DND-41 (cell line): ENCODE measurements at regions not wholly inside any gene's neighbourhood (a gene's known extent, or its start where the extent isn't known, plus 50 kb on each side); places are given as distances from the start of the nearest gene placed in this dataset.

Experiments
- ATAC-seq: fragments of 200-7000 bp; cut with Tn5 transposase; 3 replicates; pipeline ENCODE4 v1.9.1; 2021; ENCODE audit warnings: low read depth; ENCODE audit not compliant: insufficient read depth
- DNase-seq: peaks from one replicate; pipeline ENCODE4 v3.0.0-alpha.2; 2020
- H2AFZ ChIP-seq: 2 replicates; pipeline ENCODE4 v1.6.0; 2012; ENCODE audit warnings: low read depth, low read length
- H3K27ac ChIP-seq: 2 replicates; pipeline ENCODE4 v1.5.1; 2012; ENCODE audit warnings: low read length, inconsistent platforms
- H3K27me3 ChIP-seq: fragments of 200-600 bp; sonication (generic); 2 replicates; pipeline ENCODE4 v1.6.0; 2012; ENCODE audit warnings: low read length, mild to moderate bottlenecking, inconsistent platforms; ENCODE audit not compliant: insufficient read depth, poor library complexity
- H3K36me3 ChIP-seq: 2 replicates; pipeline ENCODE4 v1.5.1; 2012; ENCODE audit warnings: low read length, inconsistent platforms; ENCODE audit not compliant: insufficient read depth
- H3K4me1 ChIP-seq: 2 replicates; pipeline ENCODE4 v1.5.1; 2012; ENCODE audit warnings: mild to moderate bottlenecking, low read length; ENCODE audit not compliant: insufficient read depth
- H3K4me2 ChIP-seq: 2 replicates; pipeline ENCODE4 v1.6.0; 2012; ENCODE audit warnings: mild to moderate bottlenecking, moderate library complexity, low read length, inconsistent platforms; ENCODE audit not compliant: insufficient read depth
- H3K4me3 ChIP-seq, 2 experiments: fragments of 200-600 bp in 1 of 2; shearing (Covaris generic) in 1 of 2; 2 replicates each; pipeline ENCODE4 v1.5.1; 2012 to 2016; ENCODE audit warnings: inconsistent platforms in 2 of 2, low read length in 2 of 2, mild to moderate bottlenecking in 2 of 2, low read depth in 1 of 2, moderate library complexity in 1 of 2
- H3K79me2 ChIP-seq: 2 replicates; pipeline ENCODE4 v1.6.0; 2012; ENCODE audit warnings: low read length, inconsistent platforms; ENCODE audit not compliant: insufficient read depth
- H3K9ac ChIP-seq: 2 replicates; pipeline ENCODE4 v1.6.0; 2012; ENCODE audit warnings: low read depth, mild to moderate bottlenecking, inconsistent platforms, low read length, moderate library complexity
- H3K9me3 ChIP-seq: 2 replicates; pipeline ENCODE4 v1.5.1; 2012; ENCODE audit warnings: low read length, moderate library complexity, mild to moderate bottlenecking, inconsistent platforms; ENCODE audit not compliant: insufficient read depth, severe bottlenecking
- H4K20me1 ChIP-seq: 2 replicates; pipeline ENCODE4 v1.6.0; 2012; ENCODE audit warnings: low read length; ENCODE audit not compliant: insufficient read depth
- EZH2 ChIP-seq: IDR thresholded peaks from 3 replicates; pipeline ENCODE4 v1.6.1; 2012; ENCODE audit warnings: borderline replicate concordance, low read depth, mild to moderate bottlenecking, moderate library complexity, low read length, inconsistent platforms; ENCODE audit not compliant: severe bottlenecking
- TF ChIP-seq, protein P1 (sequence below): IDR thresholded peaks from 2 replicates; pipeline ENCODE4 v1.5.1; 2012; ENCODE audit warnings: borderline replicate concordance, low read length, moderate library complexity, mild to moderate bottlenecking; ENCODE audit not compliant: poor library complexity, severe bottlenecking; ENCODE audit errors: extremely low read depth

GRCh38 chr5:3709717-3710348 lies 114.2 kb downstream of the IRX1 start:
- H3K4me3 ChIP-seq: no peak overlapping the region
- H3K79me2 ChIP-seq: no peaks in the 10 kb centered on the region
- H3K36me3 ChIP-seq: no peaks in the 10 kb centered on the region
- H4K20me1 ChIP-seq: no peaks in the 10 kb centered on the region
- no peak overlapping the region for H2AFZ ChIP-seq
- no peak overlapping the region for H3K4me2 ChIP-seq
- ATAC-seq (no peak), DNase-seq (no peak)
- H3K27ac ChIP-seq: no peak overlapping the region
- no peak for TF ChIP-seq EZH2
- TF ChIP-seq, protein P1, sequence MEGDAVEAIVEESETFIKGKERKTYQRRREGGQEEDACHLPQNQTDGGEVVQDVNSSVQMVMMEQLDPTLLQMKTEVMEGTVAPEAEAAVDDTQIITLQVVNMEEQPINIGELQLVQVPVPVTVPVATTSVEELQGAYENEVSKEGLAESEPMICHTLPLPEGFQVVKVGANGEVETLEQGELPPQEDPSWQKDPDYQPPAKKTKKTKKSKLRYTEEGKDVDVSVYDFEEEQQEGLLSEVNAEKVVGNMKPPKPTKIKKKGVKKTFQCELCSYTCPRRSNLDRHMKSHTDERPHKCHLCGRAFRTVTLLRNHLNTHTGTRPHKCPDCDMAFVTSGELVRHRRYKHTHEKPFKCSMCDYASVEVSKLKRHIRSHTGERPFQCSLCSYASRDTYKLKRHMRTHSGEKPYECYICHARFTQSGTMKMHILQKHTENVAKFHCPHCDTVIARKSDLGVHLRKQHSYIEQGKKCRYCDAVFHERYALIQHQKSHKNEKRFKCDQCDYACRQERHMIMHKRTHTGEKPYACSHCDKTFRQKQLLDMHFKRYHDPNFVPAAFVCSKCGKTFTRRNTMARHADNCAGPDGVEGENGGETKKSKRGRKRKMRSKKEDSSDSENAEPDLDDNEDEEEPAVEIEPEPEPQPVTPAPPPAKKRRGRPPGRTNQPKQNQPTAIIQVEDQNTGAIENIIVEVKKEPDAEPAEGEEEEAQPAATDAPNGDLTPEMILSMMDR: no peak
- H3K9ac ChIP-seq: no peak overlapping the region
- no peaks in the 10 kb centered on the region for H3K9me3 ChIP-seq
- no peaks in the 10 kb centered on the region for H3K27me3 ChIP-seq
- peaks cover 8% of the 10 kb centered on the region for H3K4me1 ChIP-seq

DNA sequence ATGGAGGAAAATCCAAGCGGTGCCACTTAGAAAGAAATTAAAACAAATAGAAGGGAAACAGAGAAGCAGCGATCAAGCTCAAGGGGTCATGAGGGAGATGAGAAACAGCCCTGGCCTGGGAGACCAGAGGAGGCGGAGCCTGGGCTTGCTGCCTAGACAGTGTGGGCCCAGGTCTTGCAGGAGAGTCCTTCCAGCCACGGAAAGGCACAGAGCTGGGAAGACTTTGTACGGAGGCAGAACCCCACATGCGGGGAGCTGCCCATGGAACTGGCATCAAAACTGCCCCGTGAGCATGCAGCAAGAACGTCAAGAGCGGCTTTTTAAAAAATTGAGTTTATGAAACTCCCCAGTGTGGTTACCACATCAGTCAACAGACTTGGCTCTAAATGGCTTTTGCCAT lies 119.4 kb downstream of the IRX1 start:
- H3K27ac ChIP-seq: no peak overlapping the region
- no peak overlapping the region for H3K9ac ChIP-seq
- no peak for ATAC-seq
- no peak overlapping the region for H3K4me2 ChIP-seq
- no peak overlapping the region for H2AFZ ChIP-seq
- H3K36me3 ChIP-seq: no peaks in the 10 kb centered on the region
- H3K4me3 ChIP-seq: no peak overlapping the region
- H3K4me1 ChIP-seq: no peaks in the 10 kb centered on the region
- no peak for TF ChIP-seq EZH2
- TF ChIP-seq, protein P1: no peak
- no peaks in the 10 kb centered on the region for H3K79me2 ChIP-seq
- H3K9me3 ChIP-seq: no peaks in the 10 kb centered on the region
- no peak for DNase-seq
- no peaks in the 10 kb centered on the region for H4K20me1 ChIP-seq
- no peaks in the 10 kb centered on the region for H3K27me3 ChIP-seq

- DNase-seq (peak; percentile 54), ATAC-seq (peak; percentile 89)
- Histone ChIP-seq H3K9me3 (no peaks in the 10 kb centered on the region), H3K4me2 (no peak overlapping the region), H3K4me3 (no peak overlapping the region), H3K27me3 (no peaks in the 10 kb centered on the region), H3K9ac (no peak overlapping the region), H3K36me3 (no peaks in the 10 kb centered on the region), H3K27ac (peak overlapping the region; percentile 31; the same call in 1 of the 2 replicates), H2AFZ (0 out of 2 replicates have a peak overlapping the region, but pooled peaks have one; percentile 1), H4K20me1 (no peaks in the 10 kb centered on the region), H3K4me1 (peaks cover 20% of the 10 kb centered on the region), H3K79me2 (no peaks in the 10 kb centered on the region)
- TF ChIP-seq, protein P1: no peak
- no peak for TF ChIP-seq EZH2
Measured at GRCh38 chr5:3729631-3730030, 134.0 kb downstream of the IRX1 start.
